CMK (cell line): ENCODE measurements at regions not wholly inside any gene's neighbourhood (a gene's known extent, or its start where the extent isn't known, plus 50 kb on each side); places are given as distances from the start of the nearest gene placed in this dataset.

Experiments used
- DNase-seq: peaks from one replicate; pipeline ENCODE4 v3.0.0-alpha.2; 2010; ENCODE audit warnings: low read depth

- DNase-seq = peak; percentile 11
Observed at GRCh38 chr21:17900281-17900989, 81.3 kb upstream of the C21orf91 start.

GRCh38 chr21:17889171-17889570 lies 70.0 kb upstream of the C21orf91 start:
- DNase-seq = no peak

- DNase-seq = no peak
Observed at GRCh38 chr21:17869115-17869514, 50.0 kb upstream of the C21orf91 start.
